Endothelial cell (in vitro differentiated cells): ENCODE measurements at regions not wholly inside any gene's neighbourhood (a gene's known extent, or its start where the extent isn't known, plus 50 kb on each side); places are given as distances from the start of the nearest gene placed in this dataset.
"Not testable (repeated sequence)": the region's sequence is repeated elsewhere in the genome, so short reads cannot be mapped to it uniquely, and the experiment has no call there.

Experiments used
- DNase-seq: peaks from one replicate; pipeline ENCODE4 v3.0.0; 2021; ENCODE audit warnings: low spot score
- H3K27ac Mint-ChIP-seq: one replicate; pipeline ENCODE4 v1.8.0; 2021; ENCODE audit warnings: mixed read lengths, inconsistent platforms; ENCODE audit not compliant: unreplicated experiment
- H3K27me3 Mint-ChIP-seq: one replicate; pipeline ENCODE4 v1.8.0; 2021; ENCODE audit warnings: mild to moderate bottlenecking, moderate library complexity, mixed read lengths, inconsistent platforms; ENCODE audit not compliant: unreplicated experiment
- H3K36me3 Mint-ChIP-seq: one replicate; pipeline ENCODE4 v1.8.0; 2021; ENCODE audit warnings: mild to moderate bottlenecking, low read depth, mixed read lengths, inconsistent platforms; ENCODE audit not compliant: unreplicated experiment
- H3K4me1 Mint-ChIP-seq: one replicate; pipeline ENCODE4 v1.8.0; 2021; ENCODE audit warnings: mild to moderate bottlenecking, mixed read lengths, inconsistent platforms; ENCODE audit not compliant: unreplicated experiment
- H3K4me3 Mint-ChIP-seq: one replicate; pipeline ENCODE4 v1.8.0; 2021; ENCODE audit warnings: mild to moderate bottlenecking, mixed read lengths, inconsistent platforms; ENCODE audit not compliant: unreplicated experiment
- H3K9me3 Mint-ChIP-seq: one replicate; pipeline ENCODE4 v1.8.0; 2021; ENCODE audit warnings: mixed read lengths, inconsistent platforms; ENCODE audit not compliant: unreplicated experiment
- CTCF ChIP-seq: fragments of 200-600 bp; sonication (generic); IDR thresholded peaks from one replicate; pipeline ENCODE4 v1.5.0; 2021; ENCODE audit warnings: antibody characterized with exemption; ENCODE audit not compliant: unreplicated experiment

GRCh38 chr1:219066631-219067349 lies 106.9 kb upstream of the LYPLAL1 start:
- H3K27ac Mint-ChIP-seq: no peak overlapping the region
- no peak for DNase-seq

GRCh38 chr1:219067350-219067712 lies 106.3 kb upstream of the LYPLAL1 start:
- DNase-seq: no peak
- H3K27ac Mint-ChIP-seq: no peak overlapping the region
- no peak for TF ChIP-seq CTCF
- H3K27me3 Mint-ChIP-seq: no peaks in the 10 kb centered on the region
- no peaks in the 10 kb centered on the region for H3K36me3 Mint-ChIP-seq
- H3K4me1 Mint-ChIP-seq: no peaks in the 10 kb centered on the region
- no peak overlapping the region for H3K4me3 Mint-ChIP-seq
- no peaks in the 10 kb centered on the region for H3K9me3 Mint-ChIP-seq

More at GRCh38 chr1:219066631-219067349, 106.9 kb upstream of the LYPLAL1 start:
- Mint-ChIP-seq H3K27me3 (no peaks in the 10 kb centered on the region), H3K4me1 (no peaks in the 10 kb centered on the region), H3K9me3 (no peaks in the 10 kb centered on the region), H3K4me3 (no peak overlapping the region), H3K36me3 (no peaks in the 10 kb centered on the region)
- TF ChIP-seq CTCF: peak; percentile 69

DNA sequence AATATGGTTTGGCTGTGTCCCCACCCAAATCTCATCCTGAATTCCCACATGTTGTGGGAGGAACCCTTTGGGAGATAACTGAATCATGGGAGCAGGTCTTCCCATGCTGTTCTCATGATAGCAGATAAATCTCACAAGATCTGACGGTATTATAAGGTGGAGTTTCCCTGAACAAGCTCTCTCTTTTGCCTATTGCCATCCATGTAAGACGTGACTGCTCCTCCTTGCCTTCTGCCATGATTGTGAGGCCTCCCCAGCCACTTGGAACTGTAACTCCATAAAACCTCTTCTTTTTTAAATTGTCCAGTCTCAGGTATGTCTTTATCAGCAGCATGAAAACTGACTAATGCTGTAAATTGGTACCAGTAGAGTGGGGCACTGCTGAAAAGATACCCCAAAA lies 103.3 kb upstream of the LYPLAL1 start:
- not testable (repeated sequence) for DNase-seq, H3K36me3 Mint-ChIP-seq, H3K27ac Mint-ChIP-seq, H3K9me3 Mint-ChIP-seq, H3K4me1 Mint-ChIP-seq, H3K4me3 Mint-ChIP-seq, H3K27me3 Mint-ChIP-seq

- no peak for TF ChIP-seq CTCF
- no peak overlapping the region for H3K4me3 Mint-ChIP-seq
- no peak for DNase-seq
- no peaks in the 10 kb centered on the region for H3K27me3 Mint-ChIP-seq
- no peaks in the 10 kb centered on the region for H3K9me3 Mint-ChIP-seq
- H3K27ac Mint-ChIP-seq: no peak overlapping the region
- H3K36me3 Mint-ChIP-seq: no peaks in the 10 kb centered on the region
- no peaks in the 10 kb centered on the region for H3K4me1 Mint-ChIP-seq
Observed at GRCh38 chr1:219071209-219071608, 102.5 kb upstream of the LYPLAL1 start.

DNA sequence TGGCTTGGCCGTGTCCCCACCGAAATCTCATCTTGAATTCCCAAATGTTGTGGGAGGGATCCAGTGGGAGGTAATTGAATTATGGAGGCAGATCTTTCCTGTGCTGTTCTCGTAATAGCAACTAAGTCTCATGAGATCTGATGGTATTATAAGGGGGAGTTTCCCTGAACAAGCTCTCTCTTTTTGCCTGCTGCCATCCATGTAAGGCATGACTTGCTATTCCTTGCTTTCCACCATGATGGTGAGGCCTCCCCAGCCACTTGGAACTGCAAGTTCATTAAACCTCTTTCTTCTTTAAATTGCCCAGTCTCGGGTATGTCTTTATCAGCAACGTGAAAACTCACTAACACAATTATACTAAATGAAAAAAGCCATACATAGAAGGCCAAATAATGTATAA lies 101.3 kb upstream of the LYPLAL1 start:
- Mint-ChIP-seq H3K27ac (no peak overlapping the region), H3K4me1 (no peaks in the 10 kb centered on the region), H3K27me3 (no peaks in the 10 kb centered on the region), H3K36me3 (no peaks in the 10 kb centered on the region), H3K9me3 (no peaks in the 10 kb centered on the region), H3K4me3 (no peak overlapping the region)
- DNase-seq: no peak
- no peak for TF ChIP-seq CTCF
